ENCODE measurements at regions not wholly inside any gene's neighbourhood (a gene's known extent, or its start where the extent isn't known, plus 50 kb on each side); places are given as distances from the start of the nearest gene placed in this dataset.

- TF ChIP-seq, protein P1, sequence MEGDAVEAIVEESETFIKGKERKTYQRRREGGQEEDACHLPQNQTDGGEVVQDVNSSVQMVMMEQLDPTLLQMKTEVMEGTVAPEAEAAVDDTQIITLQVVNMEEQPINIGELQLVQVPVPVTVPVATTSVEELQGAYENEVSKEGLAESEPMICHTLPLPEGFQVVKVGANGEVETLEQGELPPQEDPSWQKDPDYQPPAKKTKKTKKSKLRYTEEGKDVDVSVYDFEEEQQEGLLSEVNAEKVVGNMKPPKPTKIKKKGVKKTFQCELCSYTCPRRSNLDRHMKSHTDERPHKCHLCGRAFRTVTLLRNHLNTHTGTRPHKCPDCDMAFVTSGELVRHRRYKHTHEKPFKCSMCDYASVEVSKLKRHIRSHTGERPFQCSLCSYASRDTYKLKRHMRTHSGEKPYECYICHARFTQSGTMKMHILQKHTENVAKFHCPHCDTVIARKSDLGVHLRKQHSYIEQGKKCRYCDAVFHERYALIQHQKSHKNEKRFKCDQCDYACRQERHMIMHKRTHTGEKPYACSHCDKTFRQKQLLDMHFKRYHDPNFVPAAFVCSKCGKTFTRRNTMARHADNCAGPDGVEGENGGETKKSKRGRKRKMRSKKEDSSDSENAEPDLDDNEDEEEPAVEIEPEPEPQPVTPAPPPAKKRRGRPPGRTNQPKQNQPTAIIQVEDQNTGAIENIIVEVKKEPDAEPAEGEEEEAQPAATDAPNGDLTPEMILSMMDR (IDR thresholded peaks at IDR 0.05; ENCODE audit: extremely low read depth in 1 of 2, insufficient read depth in 1 of 2, low read depth in 1 of 2, low read length in 2 of 2): no peak
- TF ChIP-seq POLR2AphosphoS5 (IDR thresholded peaks at IDR 0.05; ENCODE audit: insufficient read depth, low read depth, low read length): no peak
- TF ChIP-seq POLR2A (IDR thresholded peaks at IDR 0.05; ENCODE audit: low read depth, low read length): no peak
- TF ChIP-seq EZH2 (IDR thresholded peaks at IDR 0.05; ENCODE audit: borderline replicate concordance, low read depth, low read length, severe bottlenecking): no peak
Observed at GRCh38 chr6:9205645-9206044, 770.3 kb upstream of the SLC35B3 start.
